ENCODE measurements at regions not wholly inside any gene's neighbourhood (a gene's known extent, or its start where the extent isn't known, plus 50 kb on each side); places are given as distances from the start of the nearest gene placed in this dataset.

DNA sequence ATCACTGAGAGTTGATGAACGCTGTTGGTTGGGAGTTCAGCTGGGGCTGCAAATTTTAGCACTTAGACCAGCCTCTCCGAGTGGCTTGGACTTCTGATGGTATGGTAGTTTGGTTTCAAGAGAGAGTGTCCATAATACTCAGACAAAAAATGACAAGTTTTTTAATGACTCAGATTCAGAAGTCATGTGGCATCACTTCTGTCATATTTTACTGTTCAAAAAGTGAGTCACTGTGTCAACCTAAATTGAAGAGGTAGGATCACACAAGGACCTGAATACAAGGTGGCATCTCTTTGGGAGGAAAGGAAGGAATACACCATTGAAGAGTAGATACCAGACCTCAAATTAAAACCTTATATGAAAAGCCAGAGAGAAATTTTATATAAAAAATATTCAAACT lies 99.1 kb upstream of the CHMP2B start:
- Histone ChIP-seq H3K27me3 (ENCODE audit: insufficient read depth) (no peaks in the 10 kb centered on the region), H3K9me2 (ENCODE audit: insufficient read depth) (no peaks in the 10 kb centered on the region), H3K79me2 (replicated peaks; ENCODE audit: insufficient read depth) (no peaks in the 10 kb centered on the region), H4K20me1 (replicated peaks; ENCODE audit: insufficient read depth) (no peaks in the 10 kb centered on the region), H3K27ac (ENCODE audit: low read depth) (no peak overlapping the region), H2AFZ (no peak overlapping the region), H3K4me3 (no peak overlapping the region), H3K4me1 (ENCODE audit: insufficient read depth) (no peaks in the 10 kb centered on the region), H3K4me2 (no peak overlapping the region), H3F3A (replicated peaks; ENCODE audit: low read depth) (no peaks in the 10 kb centered on the region), H3K36me3 (ENCODE audit: insufficient read depth) (no peaks in the 10 kb centered on the region)
- Mint-ChIP-seq H3K4me3 (no peak overlapping the region), H3K27me3 (ENCODE audit: insufficient read depth, low read depth, poor library complexity) (no peaks in the 10 kb centered on the region), H3K27ac (no peak overlapping the region), H3K9me3 (no peaks in the 10 kb centered on the region), H3K4me1 (no peaks in the 10 kb centered on the region), H3K36me3 (ENCODE audit: low read depth) (no peaks in the 10 kb centered on the region)
- ATAC-seq (no peak), DNase-seq (ENCODE audit: low spot score) (no peak)
- TF ChIP-seq, protein P1, sequence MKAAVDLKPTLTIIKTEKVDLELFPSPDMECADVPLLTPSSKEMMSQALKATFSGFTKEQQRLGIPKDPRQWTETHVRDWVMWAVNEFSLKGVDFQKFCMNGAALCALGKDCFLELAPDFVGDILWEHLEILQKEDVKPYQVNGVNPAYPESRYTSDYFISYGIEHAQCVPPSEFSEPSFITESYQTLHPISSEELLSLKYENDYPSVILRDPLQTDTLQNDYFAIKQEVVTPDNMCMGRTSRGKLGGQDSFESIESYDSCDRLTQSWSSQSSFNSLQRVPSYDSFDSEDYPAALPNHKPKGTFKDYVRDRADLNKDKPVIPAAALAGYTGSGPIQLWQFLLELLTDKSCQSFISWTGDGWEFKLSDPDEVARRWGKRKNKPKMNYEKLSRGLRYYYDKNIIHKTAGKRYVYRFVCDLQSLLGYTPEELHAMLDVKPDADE (IDR thresholded peaks at IDR 0.05) = no peak
- no peak for TF ChIP-seq CREB1 (CRISPR knock-in tag; IDR thresholded peaks at IDR 0.05; ENCODE audit: low read depth)
- no peak for TF ChIP-seq EZH2 (IDR thresholded peaks at IDR 0.05; ENCODE audit: low read depth, unreplicated experiment)
- no peak for TF ChIP-seq JUNB (IDR thresholded peaks at IDR 0.05; ENCODE audit: unreplicated experiment)
- TF ChIP-seq CTCF (conservative IDR thresholded peaks at IDR 0.05; ENCODE audit: low read depth in 2 of 2) = no peak
- no peak for TF ChIP-seq POLR2AphosphoS5 (IDR thresholded peaks at IDR 0.05; ENCODE audit: low read depth)
- TF ChIP-seq, protein P2, sequence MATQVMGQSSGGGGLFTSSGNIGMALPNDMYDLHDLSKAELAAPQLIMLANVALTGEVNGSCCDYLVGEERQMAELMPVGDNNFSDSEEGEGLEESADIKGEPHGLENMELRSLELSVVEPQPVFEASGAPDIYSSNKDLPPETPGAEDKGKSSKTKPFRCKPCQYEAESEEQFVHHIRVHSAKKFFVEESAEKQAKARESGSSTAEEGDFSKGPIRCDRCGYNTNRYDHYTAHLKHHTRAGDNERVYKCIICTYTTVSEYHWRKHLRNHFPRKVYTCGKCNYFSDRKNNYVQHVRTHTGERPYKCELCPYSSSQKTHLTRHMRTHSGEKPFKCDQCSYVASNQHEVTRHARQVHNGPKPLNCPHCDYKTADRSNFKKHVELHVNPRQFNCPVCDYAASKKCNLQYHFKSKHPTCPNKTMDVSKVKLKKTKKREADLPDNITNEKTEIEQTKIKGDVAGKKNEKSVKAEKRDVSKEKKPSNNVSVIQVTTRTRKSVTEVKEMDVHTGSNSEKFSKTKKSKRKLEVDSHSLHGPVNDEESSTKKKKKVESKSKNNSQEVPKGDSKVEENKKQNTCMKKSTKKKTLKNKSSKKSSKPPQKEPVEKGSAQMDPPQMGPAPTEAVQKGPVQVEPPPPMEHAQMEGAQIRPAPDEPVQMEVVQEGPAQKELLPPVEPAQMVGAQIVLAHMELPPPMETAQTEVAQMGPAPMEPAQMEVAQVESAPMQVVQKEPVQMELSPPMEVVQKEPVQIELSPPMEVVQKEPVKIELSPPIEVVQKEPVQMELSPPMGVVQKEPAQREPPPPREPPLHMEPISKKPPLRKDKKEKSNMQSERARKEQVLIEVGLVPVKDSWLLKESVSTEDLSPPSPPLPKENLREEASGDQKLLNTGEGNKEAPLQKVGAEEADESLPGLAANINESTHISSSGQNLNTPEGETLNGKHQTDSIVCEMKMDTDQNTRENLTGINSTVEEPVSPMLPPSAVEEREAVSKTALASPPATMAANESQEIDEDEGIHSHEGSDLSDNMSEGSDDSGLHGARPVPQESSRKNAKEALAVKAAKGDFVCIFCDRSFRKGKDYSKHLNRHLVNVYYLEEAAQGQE (IDR thresholded peaks at IDR 0.05; ENCODE audit: unreplicated experiment) = no peak
- TF ChIP-seq NANOG (IDR thresholded peaks at IDR 0.05; ENCODE audit: borderline replicate concordance) = no peak
- TF ChIP-seq, protein P3, sequence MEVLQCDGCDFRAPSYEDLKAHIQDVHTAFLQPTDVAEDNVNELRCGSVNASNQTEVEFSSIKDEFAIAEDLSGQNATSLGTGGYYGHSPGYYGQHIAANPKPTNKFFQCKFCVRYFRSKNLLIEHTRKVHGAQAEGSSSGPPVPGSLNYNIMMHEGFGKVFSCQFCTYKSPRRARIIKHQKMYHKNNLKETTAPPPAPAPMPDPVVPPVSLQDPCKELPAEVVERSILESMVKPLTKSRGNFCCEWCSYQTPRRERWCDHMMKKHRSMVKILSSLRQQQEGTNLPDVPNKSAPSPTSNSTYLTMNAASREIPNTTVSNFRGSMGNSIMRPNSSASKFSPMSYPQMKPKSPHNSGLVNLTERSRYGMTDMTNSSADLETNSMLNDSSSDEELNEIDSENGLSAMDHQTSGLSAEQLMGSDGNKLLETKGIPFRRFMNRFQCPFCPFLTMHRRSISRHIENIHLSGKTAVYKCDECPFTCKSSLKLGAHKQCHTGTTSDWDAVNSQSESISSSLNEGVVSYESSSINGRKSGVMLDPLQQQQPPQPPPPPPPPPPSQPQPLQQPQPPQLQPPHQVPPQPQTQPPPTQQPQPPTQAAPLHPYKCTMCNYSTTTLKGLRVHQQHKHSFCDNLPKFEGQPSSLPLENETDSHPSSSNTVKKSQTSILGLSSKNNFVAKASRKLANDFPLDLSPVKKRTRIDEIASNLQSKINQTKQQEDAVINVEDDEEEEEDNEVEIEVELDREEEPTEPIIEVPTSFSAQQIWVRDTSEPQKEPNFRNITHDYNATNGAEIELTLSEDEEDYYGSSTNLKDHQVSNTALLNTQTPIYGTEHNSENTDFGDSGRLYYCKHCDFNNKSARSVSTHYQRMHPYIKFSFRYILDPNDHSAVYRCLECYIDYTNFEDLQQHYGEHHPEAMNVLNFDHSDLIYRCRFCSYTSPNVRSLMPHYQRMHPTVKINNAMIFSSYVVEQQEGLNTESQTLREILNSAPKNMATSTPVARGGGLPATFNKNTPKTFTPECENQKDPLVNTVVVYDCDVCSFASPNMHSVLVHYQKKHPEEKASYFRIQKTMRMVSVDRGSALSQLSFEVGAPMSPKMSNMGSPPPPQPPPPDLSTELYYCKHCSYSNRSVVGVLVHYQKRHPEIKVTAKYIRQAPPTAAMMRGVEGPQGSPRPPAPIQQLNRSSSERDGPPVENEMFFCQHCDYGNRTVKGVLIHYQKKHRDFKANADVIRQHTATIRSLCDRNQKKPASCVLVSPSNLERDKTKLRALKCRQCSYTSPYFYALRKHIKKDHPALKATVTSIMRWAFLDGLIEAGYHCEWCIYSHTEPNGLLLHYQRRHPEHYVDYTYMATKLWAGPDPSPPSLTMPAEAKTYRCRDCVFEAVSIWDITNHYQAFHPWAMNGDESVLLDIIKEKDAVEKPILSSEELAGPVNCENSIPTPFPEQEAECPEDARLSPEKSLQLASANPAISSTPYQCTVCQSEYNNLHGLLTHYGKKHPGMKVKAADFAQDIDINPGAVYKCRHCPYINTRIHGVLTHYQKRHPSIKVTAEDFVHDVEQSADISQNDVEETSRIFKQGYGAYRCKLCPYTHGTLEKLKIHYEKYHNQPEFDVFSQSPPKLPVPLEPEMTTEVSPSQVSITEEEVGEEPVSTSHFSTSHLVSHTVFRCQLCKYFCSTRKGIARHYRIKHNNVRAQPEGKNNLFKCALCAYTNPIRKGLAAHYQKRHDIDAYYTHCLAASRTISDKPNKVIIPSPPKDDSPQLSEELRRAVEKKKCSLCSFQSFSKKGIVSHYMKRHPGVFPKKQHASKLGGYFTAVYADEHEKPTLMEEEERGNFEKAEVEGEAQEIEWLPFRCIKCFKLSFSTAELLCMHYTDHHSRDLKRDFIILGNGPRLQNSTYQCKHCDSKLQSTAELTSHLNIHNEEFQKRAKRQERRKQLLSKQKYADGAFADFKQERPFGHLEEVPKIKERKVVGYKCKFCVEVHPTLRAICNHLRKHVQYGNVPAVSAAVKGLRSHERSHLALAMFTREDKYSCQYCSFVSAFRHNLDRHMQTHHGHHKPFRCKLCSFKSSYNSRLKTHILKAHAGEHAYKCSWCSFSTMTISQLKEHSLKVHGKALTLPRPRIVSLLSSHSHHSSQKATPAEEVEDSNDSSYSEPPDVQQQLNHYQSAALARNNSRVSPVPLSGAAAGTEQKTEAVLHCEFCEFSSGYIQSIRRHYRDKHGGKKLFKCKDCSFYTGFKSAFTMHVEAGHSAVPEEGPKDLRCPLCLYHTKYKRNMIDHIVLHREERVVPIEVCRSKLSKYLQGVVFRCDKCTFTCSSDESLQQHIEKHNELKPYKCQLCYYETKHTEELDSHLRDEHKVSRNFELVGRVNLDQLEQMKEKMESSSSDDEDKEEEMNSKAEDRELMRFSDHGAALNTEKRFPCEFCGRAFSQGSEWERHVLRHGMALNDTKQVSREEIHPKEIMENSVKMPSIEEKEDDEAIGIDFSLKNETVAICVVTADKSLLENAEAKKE (CRISPR knock-in tag; IDR thresholded peaks at IDR 0.05) = no peak
- no peak for TF ChIP-seq STAT1 (IDR thresholded peaks at IDR 0.05; ENCODE audit: unreplicated experiment)
- no peak for TF ChIP-seq EZH2phosphoT487 (IDR thresholded peaks at IDR 0.05; ENCODE audit: unreplicated experiment)
- no peak for TF ChIP-seq ZNF331 (CRISPR knock-in tag; IDR thresholded peaks at IDR 0.05; ENCODE audit: low read depth)
- no peak for TF ChIP-seq ZNF114 (CRISPR knock-in tag; IDR thresholded peaks at IDR 0.05)
